WTC11 (cell line): ENCODE measurements at regions not wholly inside any gene's neighbourhood (a gene's known extent, or its start where the extent isn't known, plus 50 kb on each side); places are given as distances from the start of the nearest gene placed in this dataset.

Source experiments
- AR ChIP-seq: fragments of 250-450 bp; sonication (Bioruptor Pico); IDR thresholded peaks from 2 replicates; pipeline ENCODE4 v1.9.0; 2021; ENCODE audit warnings: mild to moderate bottlenecking
- CBFB ChIP-seq: sonication (generic); formaldehyde crosslinking; IDR thresholded peaks from 2 replicates; pipeline ENCODE4 v1.8.1; 2022; ENCODE audit warnings: mild to moderate bottlenecking, low read depth, missing genetic modification reagents
- E2F1 ChIP-seq: sonication (generic); formaldehyde crosslinking; IDR thresholded peaks from 2 replicates; pipeline ENCODE4 v1.8.0; 2022; ENCODE audit warnings: mild to moderate bottlenecking, missing genetic modification reagents
- E2F4 ChIP-seq: sonication (generic); formaldehyde crosslinking; IDR thresholded peaks from 2 replicates; pipeline ENCODE4 v1.8.1; 2022; ENCODE audit warnings: low read depth, mild to moderate bottlenecking, moderate library complexity, missing genetic modification reagents, borderline replicate concordance
- GABPB1 ChIP-seq: sonication (generic); formaldehyde crosslinking; IDR thresholded peaks from 2 replicates; pipeline ENCODE4 v1.8.1; 2023; ENCODE audit warnings: mild to moderate bottlenecking, missing genetic modification reagents
- SMAD4 ChIP-seq: sonication (generic); formaldehyde crosslinking; IDR thresholded peaks from 2 replicates; pipeline ENCODE4 v1.8.0; 2022; ENCODE audit warnings: mild to moderate bottlenecking, missing genetic modification reagents
- TP53 ChIP-seq: sonication (generic); formaldehyde crosslinking; IDR thresholded peaks from 2 replicates; pipeline ENCODE4 v1.8.1; 2023; ENCODE audit warnings: mild to moderate bottlenecking, missing genetic modification reagents
- ZNF121 ChIP-seq: sonication (generic); formaldehyde crosslinking; IDR thresholded peaks from 2 replicates; pipeline ENCODE4 v1.8.0; 2023; ENCODE audit warnings: missing genetic modification reagents
- ZNF263 ChIP-seq: sonication (generic); formaldehyde crosslinking; IDR thresholded peaks from 2 replicates; pipeline ENCODE4 v1.8.1; 2022; ENCODE audit warnings: low read depth, mild to moderate bottlenecking, moderate library complexity, missing genetic modification reagents
- TF ChIP-seq, protein P1 (sequence below): fragments of 200-600 bp; IDR thresholded peaks from 2 replicates; pipeline ENCODE4 v1.8.0; 2022; ENCODE audit warnings: antibody characterized with exemption
- TF ChIP-seq, protein P2 (sequence below): sonication (generic); formaldehyde crosslinking; IDR thresholded peaks from 2 replicates; pipeline ENCODE4 v1.8.0; 2022; ENCODE audit warnings: mild to moderate bottlenecking, missing genetic modification reagents

DNA sequence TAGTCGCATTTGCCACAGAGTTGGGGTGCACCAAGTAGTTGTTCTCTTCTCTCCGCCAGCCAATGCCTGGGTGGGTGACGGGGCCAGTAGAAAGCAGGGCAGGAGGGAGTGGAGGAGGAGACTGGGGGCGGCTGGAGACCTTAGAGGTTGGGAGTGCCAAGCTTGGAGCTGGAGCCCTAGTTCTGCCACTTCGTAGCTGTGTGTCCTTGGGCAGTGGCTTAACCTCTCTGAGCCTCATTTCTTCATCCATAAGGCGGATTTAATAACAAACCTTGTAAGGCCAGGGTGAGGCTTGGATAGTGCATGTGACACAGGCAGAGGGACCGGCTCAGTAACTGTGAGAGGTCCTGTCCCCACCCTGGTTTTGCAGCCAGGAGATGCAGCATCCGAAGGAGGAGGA is 81.1 kb upstream of the LHX5 start:
- no peak for TF ChIP-seq CBFB (CRISPR knock-in tag)
- TF ChIP-seq, protein P1, sequence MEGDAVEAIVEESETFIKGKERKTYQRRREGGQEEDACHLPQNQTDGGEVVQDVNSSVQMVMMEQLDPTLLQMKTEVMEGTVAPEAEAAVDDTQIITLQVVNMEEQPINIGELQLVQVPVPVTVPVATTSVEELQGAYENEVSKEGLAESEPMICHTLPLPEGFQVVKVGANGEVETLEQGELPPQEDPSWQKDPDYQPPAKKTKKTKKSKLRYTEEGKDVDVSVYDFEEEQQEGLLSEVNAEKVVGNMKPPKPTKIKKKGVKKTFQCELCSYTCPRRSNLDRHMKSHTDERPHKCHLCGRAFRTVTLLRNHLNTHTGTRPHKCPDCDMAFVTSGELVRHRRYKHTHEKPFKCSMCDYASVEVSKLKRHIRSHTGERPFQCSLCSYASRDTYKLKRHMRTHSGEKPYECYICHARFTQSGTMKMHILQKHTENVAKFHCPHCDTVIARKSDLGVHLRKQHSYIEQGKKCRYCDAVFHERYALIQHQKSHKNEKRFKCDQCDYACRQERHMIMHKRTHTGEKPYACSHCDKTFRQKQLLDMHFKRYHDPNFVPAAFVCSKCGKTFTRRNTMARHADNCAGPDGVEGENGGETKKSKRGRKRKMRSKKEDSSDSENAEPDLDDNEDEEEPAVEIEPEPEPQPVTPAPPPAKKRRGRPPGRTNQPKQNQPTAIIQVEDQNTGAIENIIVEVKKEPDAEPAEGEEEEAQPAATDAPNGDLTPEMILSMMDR: no peak
- no peak for TF ChIP-seq SMAD4 (CRISPR knock-in tag)
- TF ChIP-seq TP53: no peak
- TF ChIP-seq AR (CRISPR knock-in tag): no peak
- no peak for TF ChIP-seq E2F4 (CRISPR knock-in tag)
- no peak for TF ChIP-seq ZNF121 (CRISPR knock-in tag)
- TF ChIP-seq, protein P2, sequence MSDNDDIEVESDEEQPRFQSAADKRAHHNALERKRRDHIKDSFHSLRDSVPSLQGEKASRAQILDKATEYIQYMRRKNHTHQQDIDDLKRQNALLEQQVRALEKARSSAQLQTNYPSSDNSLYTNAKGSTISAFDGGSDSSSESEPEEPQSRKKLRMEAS: no peak
- TF ChIP-seq ZNF263 (CRISPR knock-in tag): no peak
- no peak for TF ChIP-seq GABPB1 (CRISPR knock-in tag)
- TF ChIP-seq E2F1 (CRISPR knock-in tag): no peak
